Stimulated activated CD4-positive, alpha-beta T cell treated with anti-CD3 and anti-CD28 coated beads, Interleukin-15, amount 100 ng/mL, for 1 hour (primary cell): ENCODE measurements at regions not wholly inside any gene's neighbourhood (a gene's known extent, or its start where the extent isn't known, plus 50 kb on each side); places are given as distances from the start of the nearest gene placed in this dataset.
"Not testable (repeated sequence)": the region's sequence is repeated elsewhere in the genome, so short reads cannot be mapped to it uniquely, and the experiment has no call there.

Experiments used
- DNase-seq, 2 donors: peaks; one replicate each; pipeline ENCODE4 v3.0.0-alpha.2; 2020; ENCODE audit warnings: low read depth in 1 of 2, low spot score in 1 of 2

- no peak for DNase-seq
These were observed 100.0 kb downstream of the ADRA2C start for GRCh38 chr4:3865986-3866812.

- no peak for DNase-seq
These were observed 100.6 kb downstream of the ADRA2C start for GRCh38 chr4:3866813-3867129.

- no peak for DNase-seq
These were observed 101.4 kb downstream of the ADRA2C start for GRCh38 chr4:3867403-3868100.

- no peak for DNase-seq
These were observed 102.3 kb downstream of the ADRA2C start for GRCh38 chr4:3868211-3869173.

GRCh38 chr4:3869174-3869572 lies 103.0 kb downstream of the ADRA2C start:
- DNase-seq = no peak

- no peak for DNase-seq
These were observed 103.7 kb downstream of the ADRA2C start for GRCh38 chr4:3869661-3870566.

- no peak for DNase-seq
These were observed 104.4 kb downstream of the ADRA2C start for GRCh38 chr4:3870567-3870962.

GRCh38 chr4:3871181-3871852 lies 105.1 kb downstream of the ADRA2C start:
- no peak for DNase-seq

- no peak for DNase-seq
These were observed 106.0 kb downstream of the ADRA2C start for GRCh38 chr4:3871881-3872833.

- no peak for DNase-seq
These were observed 106.7 kb downstream of the ADRA2C start for GRCh38 chr4:3872834-3873313.

- no peak for DNase-seq
These were observed 107.3 kb downstream of the ADRA2C start for GRCh38 chr4:3873408-3874027.

GRCh38 chr4:3874028-3874415 lies 107.8 kb downstream of the ADRA2C start:
- no peak for DNase-seq

GRCh38 chr4:3874525-3875110 lies 108.4 kb downstream of the ADRA2C start:
- DNase-seq = no peak

- no peak for DNase-seq
These were observed 109.3 kb downstream of the ADRA2C start for GRCh38 chr4:3875466-3875865.

GRCh38 chr4:3876057-3876845 lies 110.1 kb downstream of the ADRA2C start:
- DNase-seq = not testable (repeated sequence)

GRCh38 chr4:3877236-3877635 lies 111.1 kb downstream of the ADRA2C start:
- no peak for DNase-seq

GRCh38 chr4:3877868-3878267 lies 111.7 kb downstream of the ADRA2C start:
- no peak for DNase-seq
